GM23338 (cell line): ENCODE measurements at regions not wholly inside any gene's neighbourhood (a gene's known extent, or its start where the extent isn't known, plus 50 kb on each side); places are given as distances from the start of the nearest gene placed in this dataset.

Experiments
- ATAC-seq: fragments of 200-7000 bp; cut with Tn5 transposase; 3 replicates; pipeline ENCODE4 v1.9.1; 2020
- DNase-seq: peaks from one replicate; pipeline ENCODE4 v3.0.0-alpha.2; 2015; ENCODE audit warnings: low spot score
- H2AFZ ChIP-seq: fragments of 200-600 bp; sonication (generic); 2 replicates; pipeline ENCODE4 v1.8.0; 2016; ENCODE audit warnings: antibody characterized with exemption, mild to moderate bottlenecking, moderate library complexity
- H3F3A ChIP-seq: fragments of 200-600 bp; sonication (generic); replicated peaks from 2 replicates; pipeline ENCODE4 v1.8.0; 2017; ENCODE audit warnings: antibody characterized with exemption, mixed run types, low read depth
- H3K27ac ChIP-seq: fragments of 200-600 bp; sonication (generic); 2 replicates; pipeline ENCODE4 v1.6.1; 2016; ENCODE audit warnings: low read depth
- H3K27me3 ChIP-seq: fragments of 200-600 bp; sonication (generic); 2 replicates; pipeline ENCODE4 v1.8.0; 2016; ENCODE audit warnings: mild to moderate bottlenecking, mixed run types, moderate library complexity; ENCODE audit not compliant: insufficient read depth
- H3K36me3 ChIP-seq: fragments of 200-600 bp; sonication (generic); 2 replicates; pipeline ENCODE4 v1.8.0; 2016; ENCODE audit warnings: mild to moderate bottlenecking; ENCODE audit not compliant: insufficient read depth
- H3K4me1 ChIP-seq: fragments of 200-600 bp; sonication (generic); 2 replicates; pipeline ENCODE4 v1.8.0; 2016; ENCODE audit warnings: mild to moderate bottlenecking, moderate library complexity; ENCODE audit not compliant: insufficient read depth
- H3K4me2 ChIP-seq: fragments of 200-600 bp; sonication (generic); 2 replicates; pipeline ENCODE4 v1.7.1; 2017; ENCODE audit warnings: mixed run types
- H3K4me3 ChIP-seq: fragments of 200-600 bp; sonication (generic); 2 replicates; pipeline ENCODE4 v1.6.1; 2016; ENCODE audit warnings: mixed run types
- H3K79me2 ChIP-seq: fragments of 200-600 bp; sonication (generic); replicated peaks from 2 replicates; pipeline ENCODE4 v1.8.0; 2017; ENCODE audit warnings: mild to moderate bottlenecking; ENCODE audit not compliant: insufficient read depth
- H3K9me2 ChIP-seq: fragments of 200-600 bp; sonication (generic); 2 replicates; pipeline ENCODE4 v1.8.0; 2017; ENCODE audit not compliant: insufficient read depth
- H4K20me1 ChIP-seq: fragments of 200-600 bp; sonication (generic); replicated peaks from 2 replicates; pipeline ENCODE4 v1.8.0; 2017; ENCODE audit warnings: mild to moderate bottlenecking; ENCODE audit not compliant: insufficient read depth
- H3K27ac Mint-ChIP-seq: 2 replicates; pipeline ENCODE4 v1.8.0; 2020; ENCODE audit warnings: inconsistent platforms, mild to moderate bottlenecking, moderate library complexity, mixed read lengths
- H3K27me3 Mint-ChIP-seq: 3 replicates; pipeline ENCODE4 v1.8.0; 2022; ENCODE audit warnings: low read depth, mild to moderate bottlenecking, moderate library complexity, mixed read lengths, inconsistent platforms; ENCODE audit not compliant: insufficient read depth, poor library complexity
- H3K36me3 Mint-ChIP-seq: 3 replicates; pipeline ENCODE4 v1.8.0; 2021; ENCODE audit warnings: low read depth, mild to moderate bottlenecking, inconsistent platforms, moderate library complexity, mixed read lengths
- H3K4me1 Mint-ChIP-seq: 3 replicates; pipeline ENCODE4 v1.8.0; 2020; ENCODE audit warnings: mild to moderate bottlenecking, inconsistent platforms, mixed read lengths
- H3K4me3 Mint-ChIP-seq: 3 replicates; pipeline ENCODE4 v1.8.0; 2021; ENCODE audit warnings: moderate library complexity, mild to moderate bottlenecking, inconsistent platforms, mixed read lengths
- H3K9me3 Mint-ChIP-seq: 3 replicates; pipeline ENCODE4 v1.8.0; 2020; ENCODE audit warnings: moderate library complexity, mild to moderate bottlenecking, inconsistent platforms, mixed read lengths
- CREB1 ChIP-seq: fragments of 250-450 bp; sonication (Bioruptor Pico); IDR thresholded peaks from 2 replicates; pipeline ENCODE4 v1.5.0; 2020; ENCODE audit warnings: low read depth, mild to moderate bottlenecking, moderate library complexity
- CTCF ChIP-seq, 2 experiments: fragments of 200-600 bp in 1 of 2; sonication (generic) in 1 of 2; conservative IDR thresholded peaks; 2 replicates each; pipeline versions ENCODE4 v1.5.1 to v1.6.1; 2016 to 2017; ENCODE audit warnings: antibody characterized with exemption in 2 of 2, low read depth in 2 of 2, mild to moderate bottlenecking in 2 of 2, moderate library complexity in 1 of 2
- EZH2 ChIP-seq: fragments of 200-600 bp; sonication (generic); IDR thresholded peaks from one replicate; pipeline ENCODE4 v1.8.0; 2017; ENCODE audit warnings: antibody characterized with exemption, mild to moderate bottlenecking, low read depth; ENCODE audit not compliant: unreplicated experiment
- EZH2phosphoT487 ChIP-seq: fragments of 200-600 bp; sonication (generic); IDR thresholded peaks from one replicate; pipeline ENCODE4 v1.8.1; 2018; ENCODE audit warnings: antibody characterized with exemption; ENCODE audit not compliant: unreplicated experiment
- JUNB ChIP-seq: IDR thresholded peaks from one replicate; pipeline ENCODE4 v1.6.1; 2016; ENCODE audit warnings: antibody characterized with exemption; ENCODE audit not compliant: unreplicated experiment
- NANOG ChIP-seq: IDR thresholded peaks from 2 replicates; pipeline ENCODE4 v1.6.1; 2016; ENCODE audit warnings: antibody characterized with exemption, borderline replicate concordance
- POLR2AphosphoS5 ChIP-seq: IDR thresholded peaks from 2 replicates; pipeline ENCODE4 v1.6.1; 2016; ENCODE audit warnings: antibody characterized with exemption, low read depth
- ZNF114 ChIP-seq: fragments of 250-450 bp; sonication (Bioruptor Pico); IDR thresholded peaks from 2 replicates; pipeline ENCODE4 v1.5.0; 2020; ENCODE audit warnings: mild to moderate bottlenecking, moderate library complexity
- ZNF462 ChIP-seq: fragments of 250-450 bp; sonication (Bioruptor Pico); IDR thresholded peaks from 2 replicates; pipeline ENCODE4 v1.5.0; 2020; ENCODE audit warnings: mild to moderate bottlenecking, moderate library complexity

GRCh38 chr20:48247961-48248360, 462.7 kb upstream of the SULF2 start (continued):
- TF ChIP-seq ZNF462 (CRISPR knock-in tag) (no peak), ZNF114 (no peak), EZH2 (no peak), EZH2phosphoT487 (no peak), NANOG (no peak)

- Mint-ChIP-seq H3K4me3 (no peak overlapping the region), H3K27ac (no peak overlapping the region), H3K9me3 (no peaks in the 10 kb centered on the region), H3K4me1 (peaks cover 17% of the 10 kb centered on the region), H3K36me3 (no peaks in the 10 kb centered on the region), H3K27me3 (peaks cover 6% of the 10 kb centered on the region)
- no peak overlapping the region for H2AFZ ChIP-seq
- no peak overlapping the region for H3K4me2 ChIP-seq
- no peaks in the 10 kb centered on the region for H3K79me2 ChIP-seq
- no peaks in the 10 kb centered on the region for H3K27me3 ChIP-seq
- DNase-seq (no peak), ATAC-seq (no peak)
- no peak overlapping the region for H3K4me3 ChIP-seq
- H3K27ac ChIP-seq: no peak overlapping the region
- no peaks in the 10 kb centered on the region for H3K9me2 ChIP-seq
- no peaks in the 10 kb centered on the region for H3K36me3 ChIP-seq
- no peaks in the 10 kb centered on the region for H3F3A ChIP-seq
- peaks cover 6% of the 10 kb centered on the region for H3K4me1 ChIP-seq
- H4K20me1 ChIP-seq: no peaks in the 10 kb centered on the region
- TF ChIP-seq ZNF114: no peak
- TF ChIP-seq JUNB: no peak
- no peak for TF ChIP-seq CREB1 (CRISPR knock-in tag)
- TF ChIP-seq CTCF (conservative IDR thresholded peaks at IDR 0.05; ENCODE audit: low read depth in 2 of 2): no peak
- no peak for TF ChIP-seq EZH2
- no peak for TF ChIP-seq POLR2AphosphoS5
Observed at GRCh38 chr20:48246061-48246790, 460.9 kb upstream of the SULF2 start.
